Mesenchymal stem cell (in vitro differentiated cells and primary cell): ENCODE measurements at regions not wholly inside any gene's neighbourhood (a gene's known extent, or its start where the extent isn't known, plus 50 kb on each side); places are given as distances from the start of the nearest gene placed in this dataset.

Source experiments
- DNase-seq: peaks from one replicate; pipeline ENCODE4 v3.0.0-alpha.2; 2013
- H2AFZ ChIP-seq: one replicate; pipeline ENCODE4 v1.6.1; 2013; ENCODE audit warnings: low read depth, mild to moderate bottlenecking, control low read depth, inconsistent platforms, low read length, moderate library complexity
- H2AK5ac ChIP-seq: 2 replicates; pipeline ENCODE4 v1.6.1; 2013; ENCODE audit warnings: low read length, moderate library complexity, mild to moderate bottlenecking, inconsistent platforms; ENCODE audit not compliant: severe bottlenecking
- H2BK120ac ChIP-seq: one replicate; pipeline ENCODE4 v1.6.1; 2013; ENCODE audit warnings: low read depth, mild to moderate bottlenecking, inconsistent platforms, low read length, moderate library complexity
- H2BK12ac ChIP-seq, 2 experiments: one replicate each; pipeline ENCODE4 v1.6.1; 2013; ENCODE audit warnings: inconsistent platforms in 2 of 2, low read length in 2 of 2, mild to moderate bottlenecking in 2 of 2, moderate library complexity in 2 of 2, control low read depth in 1 of 2
- H2BK15ac ChIP-seq: one replicate; pipeline ENCODE4 v1.6.1; 2013; ENCODE audit warnings: mild to moderate bottlenecking, low read depth, inconsistent platforms; ENCODE audit not compliant: poor library complexity, severe bottlenecking
- H2BK5ac ChIP-seq: 2 replicates; pipeline ENCODE4 v1.6.1; 2013; ENCODE audit warnings: low read depth, mild to moderate bottlenecking, low read length, control low read depth, inconsistent platforms; ENCODE audit not compliant: poor library complexity, severe bottlenecking
- H3K14ac ChIP-seq, 2 experiments: one replicate each; pipeline ENCODE4 v1.6.1; 2013; ENCODE audit warnings: inconsistent platforms in 2 of 2, low read length in 2 of 2, control low read depth in 1 of 2, mild to moderate bottlenecking in 1 of 2, moderate library complexity in 1 of 2
- H3K18ac ChIP-seq, 2 experiments: one replicate each; pipeline ENCODE4 v1.6.1; 2013; ENCODE audit warnings: inconsistent platforms in 2 of 2, low read length in 2 of 2, control low read depth in 1 of 2, low read depth in 1 of 2, mild to moderate bottlenecking in 1 of 2
- H3K23ac ChIP-seq, 2 experiments: one replicate each; pipeline ENCODE4 v1.6.1; 2013; ENCODE audit warnings: inconsistent platforms in 2 of 2, low read length in 2 of 2, mild to moderate bottlenecking in 2 of 2, moderate library complexity in 2 of 2, control low read depth in 1 of 2
- H3K27ac ChIP-seq: 2 replicates; pipeline ENCODE4 v1.5.1; 2013; ENCODE audit warnings: mild to moderate bottlenecking, moderate library complexity, low read length, control low read depth, inconsistent platforms; ENCODE audit not compliant: poor library complexity, severe bottlenecking
- H3K27me3 ChIP-seq, 2 experiments: 2 replicates each; pipeline versions ENCODE4 v1.6.1 to v1.7.0; 2013; ENCODE audit warnings: low read length in 2 of 2, mild to moderate bottlenecking in 2 of 2, moderate library complexity in 2 of 2, control low read depth in 1 of 2, inconsistent platforms in 1 of 2; ENCODE audit not compliant: control insufficient read depth in 1 of 2, insufficient read depth in 1 of 2
- H3K36me3 ChIP-seq, 2 experiments: 2 replicates each; pipeline versions ENCODE4 v1.6.1 to v1.7.0; 2013; ENCODE audit warnings: low read length in 2 of 2, control low read depth in 1 of 2, inconsistent platforms in 1 of 2, low read depth in 1 of 2, mild to moderate bottlenecking in 1 of 2; ENCODE audit not compliant: insufficient read depth in 2 of 2, control insufficient read depth in 1 of 2
- H3K4ac ChIP-seq, 2 experiments: one replicate each; pipeline ENCODE4 v1.6.1; 2013; ENCODE audit warnings: inconsistent platforms in 2 of 2, low read length in 2 of 2, mild to moderate bottlenecking in 2 of 2, moderate library complexity in 2 of 2, control low read depth in 1 of 2, low read depth in 1 of 2
- H3K4me1 ChIP-seq: 2 replicates; pipeline ENCODE4 v1.6.1; 2013; ENCODE audit warnings: low read depth, low read length, control low read depth; ENCODE audit not compliant: control insufficient read depth, insufficient read depth
- H3K4me2 ChIP-seq: 2 replicates; pipeline ENCODE4 v1.6.1; 2013; ENCODE audit warnings: low read length, mild to moderate bottlenecking, inconsistent platforms; ENCODE audit not compliant: poor library complexity, severe bottlenecking
- H3K4me3 ChIP-seq, 2 experiments: 2 replicates each; pipeline versions ENCODE4 v1.5.1 to v1.7.0; 2013; ENCODE audit warnings: low read length in 2 of 2, mild to moderate bottlenecking in 2 of 2, control low read depth in 1 of 2, low read depth in 1 of 2; ENCODE audit not compliant: insufficient read depth in 1 of 2
- H3K79me1 ChIP-seq: replicated peaks from 2 replicates; pipeline ENCODE4 v1.6.1; 2013; ENCODE audit warnings: mild to moderate bottlenecking, control low read depth, low read length, inconsistent platforms; ENCODE audit not compliant: poor library complexity, severe bottlenecking
- H3K9ac ChIP-seq: 2 replicates; pipeline ENCODE4 v1.7.0; 2013; ENCODE audit warnings: mild to moderate bottlenecking, low read length, moderate library complexity
- H3K9me3 ChIP-seq: 2 replicates; pipeline ENCODE4 v1.7.0; 2013; ENCODE audit warnings: mild to moderate bottlenecking, low read length; ENCODE audit not compliant: control insufficient read depth
- H4K8ac ChIP-seq: one replicate; pipeline ENCODE4 v1.6.1; 2013; ENCODE audit warnings: inconsistent platforms, mild to moderate bottlenecking, low read length, moderate library complexity
- H4K91ac ChIP-seq: one replicate; pipeline ENCODE4 v1.6.1; 2013; ENCODE audit warnings: mild to moderate bottlenecking, low read length, inconsistent platforms
- WGBS: methylation state at CpG from one replicate; pipeline ENCODE4 v1.1.7; 2013; ENCODE audit warnings: mixed read lengths; 5-methylcytosine and 5-hydroxymethylcytosine counted together

DNA sequence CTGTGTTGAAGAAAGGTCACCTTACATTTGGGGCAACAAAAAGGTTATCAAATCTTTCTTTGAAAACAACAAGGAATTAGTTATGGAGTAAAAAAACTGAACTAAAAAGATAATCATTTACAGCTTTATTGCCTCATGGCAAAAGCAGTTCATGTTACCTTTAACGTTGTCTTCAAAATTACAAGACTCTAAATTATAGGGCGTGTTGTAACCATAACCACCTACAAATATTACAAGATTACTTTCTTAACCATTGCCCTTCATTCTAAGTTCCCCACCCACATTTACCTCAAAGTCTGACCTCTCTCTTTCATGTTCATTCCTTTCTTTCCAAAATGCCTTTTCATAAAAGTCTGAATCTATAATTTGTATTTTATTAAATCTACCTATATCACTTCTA is 74.6 kb upstream of the LRATD1 start:
- H4K91ac ChIP-seq = no peak overlapping the region
- no peak overlapping the region for H2BK5ac ChIP-seq
- no peak overlapping the region for H2BK120ac ChIP-seq
- H3K27me3 ChIP-seq = no peaks in the 10 kb centered on the region
- H2BK15ac ChIP-seq = no peak overlapping the region
- no peak overlapping the region for H3K9ac ChIP-seq
- no peak overlapping the region for H3K27ac ChIP-seq
- H3K4ac ChIP-seq = no peak overlapping the region
- H4K8ac ChIP-seq = no peak overlapping the region
- H3K23ac ChIP-seq = no peak overlapping the region
- no peak overlapping the region for H3K14ac ChIP-seq
- WGBS = 88% methylated on average over 2 of the region's 2 CpGs
- no peak overlapping the region for H2AFZ ChIP-seq
- no peak for DNase-seq
- H3K79me1 ChIP-seq = no peaks in the 10 kb centered on the region
- no peak overlapping the region for H3K18ac ChIP-seq
- H3K4me1 ChIP-seq = no peaks in the 10 kb centered on the region
- no peak overlapping the region for H2AK5ac ChIP-seq
- no peak overlapping the region for H2BK12ac ChIP-seq
- no peaks in the 10 kb centered on the region for H3K36me3 ChIP-seq
- H3K4me3 ChIP-seq = no peak overlapping the region
- no peaks in the 10 kb centered on the region for H3K9me3 ChIP-seq
- no peak overlapping the region for H3K4me2 ChIP-seq

DNA sequence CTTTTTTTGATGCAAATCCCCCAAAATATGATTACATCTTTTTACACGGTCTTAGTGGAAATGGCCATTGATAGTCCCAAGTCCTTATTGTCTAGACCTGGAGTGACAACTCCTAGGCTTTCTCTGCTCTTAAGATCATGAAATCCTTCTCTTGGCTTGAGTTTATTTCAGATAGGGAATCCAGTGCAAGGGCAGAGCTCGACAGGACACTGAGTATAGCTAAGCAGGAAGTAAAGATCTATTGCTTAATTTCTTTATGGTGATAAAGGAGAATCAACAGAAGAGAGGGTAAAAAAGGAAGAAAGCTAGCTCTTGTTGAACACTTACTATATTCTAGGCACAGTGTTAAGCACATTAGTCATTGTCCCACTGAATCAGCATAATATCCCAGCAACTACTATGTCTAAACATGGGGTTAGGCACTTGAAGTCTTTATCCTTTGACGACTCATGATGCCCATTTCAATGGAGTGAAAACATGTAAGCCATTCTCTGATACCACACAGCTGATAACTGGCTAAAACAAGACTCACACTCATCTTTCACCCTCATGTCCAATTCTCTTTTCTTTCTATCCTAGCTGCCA is 74.1 kb upstream of the LRATD1 start:
- H3K9ac ChIP-seq = no peak overlapping the region

DNA sequence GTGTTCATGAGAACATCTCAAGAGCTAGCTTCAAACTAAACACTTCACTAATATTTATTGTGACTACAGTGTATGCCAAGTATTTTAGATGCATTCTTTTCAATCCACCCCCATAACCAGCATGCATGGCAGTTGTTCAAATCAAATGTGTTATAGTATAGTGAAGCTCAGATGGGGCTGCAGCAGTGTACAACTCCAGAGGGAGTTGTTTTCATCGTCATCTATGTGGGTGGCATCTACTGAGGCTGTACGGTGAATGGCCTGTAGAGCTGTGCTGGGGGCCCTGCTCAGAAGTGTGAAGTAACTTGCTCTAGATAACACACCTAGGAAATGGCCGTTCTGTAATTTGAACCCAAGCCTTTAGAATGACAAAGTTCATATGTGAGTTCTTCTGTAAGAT is 71.8 kb upstream of the LRATD1 start:
- H3K36me3 ChIP-seq = no peaks in the 10 kb centered on the region
- no peaks in the 10 kb centered on the region for H3K27me3 ChIP-seq
- H3K27ac ChIP-seq = no peak overlapping the region
- no peak overlapping the region for H2BK5ac ChIP-seq
- no peak overlapping the region for H3K14ac ChIP-seq
- no peak overlapping the region for H3K4me3 ChIP-seq
- no peak overlapping the region for H2BK12ac ChIP-seq
- no peak for DNase-seq
- WGBS = 74% methylated on average over 3 of the region's 3 CpGs
- no peaks in the 10 kb centered on the region for H3K9me3 ChIP-seq
- no peak overlapping the region for H2BK120ac ChIP-seq
- H3K23ac ChIP-seq = no peak overlapping the region
- no peak overlapping the region for H2BK15ac ChIP-seq
- H3K4me2 ChIP-seq = no peak overlapping the region
- H3K4me1 ChIP-seq = no peaks in the 10 kb centered on the region
- no peak overlapping the region for H2AFZ ChIP-seq
- H3K18ac ChIP-seq = no peak overlapping the region
- H4K91ac ChIP-seq = no peak overlapping the region
- no peak overlapping the region for H2AK5ac ChIP-seq
- H4K8ac ChIP-seq = no peak overlapping the region
- H3K4ac ChIP-seq = no peak overlapping the region
- no peaks in the 10 kb centered on the region for H3K79me1 ChIP-seq
- H3K9ac ChIP-seq = no peak overlapping the region

More for the DNA sequence above, 74.1 kb upstream of the LRATD1 start:
- Histone ChIP-seq H2BK12ac (no peak overlapping the region), H3K4me3 (no peak overlapping the region), H3K4ac (no peak overlapping the region), H3K9me3 (no peaks in the 10 kb centered on the region), H2BK5ac (no peak overlapping the region), H4K8ac (no peak overlapping the region), H3K27me3 (no peaks in the 10 kb centered on the region), H2BK120ac (no peak overlapping the region), H2AK5ac (no peak overlapping the region), H3K36me3 (no peaks in the 10 kb centered on the region), H3K4me2 (no peak overlapping the region), H3K18ac (no peak overlapping the region), H3K79me1 (no peaks in the 10 kb centered on the region), H3K27ac (no peak overlapping the region), H3K23ac (no peak overlapping the region), H3K14ac (no peak overlapping the region), H2AFZ (no peak overlapping the region), H3K4me1 (no peaks in the 10 kb centered on the region), H2BK15ac (no peak overlapping the region), H4K91ac (no peak overlapping the region)
- no peak for DNase-seq
- 71% methylated on average over 3 of the region's 3 CpGs for WGBS

DNA sequence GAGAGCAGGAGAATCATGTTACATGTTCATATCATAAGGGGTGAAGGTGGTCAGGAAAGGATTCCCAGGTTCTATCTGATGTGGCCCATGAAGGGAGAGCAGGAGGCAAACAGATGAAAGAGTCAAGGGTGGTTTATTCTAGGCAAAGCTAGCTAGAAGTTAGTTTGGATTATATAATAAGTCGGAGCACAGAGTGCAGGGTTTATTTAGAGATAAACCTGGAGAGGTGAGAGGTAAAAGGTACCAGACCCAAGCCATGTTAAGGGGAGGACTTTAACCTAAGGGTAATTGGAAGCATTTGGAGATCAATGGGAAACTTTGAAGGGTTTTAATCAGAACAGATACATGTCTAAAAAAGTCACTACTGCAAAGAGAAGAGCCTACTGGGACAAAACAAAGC is 69.2 kb upstream of the LRATD1 start:
- no peak for DNase-seq
- Histone ChIP-seq H4K91ac (no peak overlapping the region), H3K4me3 (no peak overlapping the region), H2AK5ac (no peak overlapping the region), H3K14ac (no peak overlapping the region), H4K8ac (no peak overlapping the region), H2AFZ (no peak overlapping the region), H3K4me1 (no peaks in the 10 kb centered on the region), H2BK12ac (no peak overlapping the region), H3K18ac (no peak overlapping the region), H3K9me3 (no peaks in the 10 kb centered on the region), H2BK15ac (no peak overlapping the region), H3K36me3 (no peaks in the 10 kb centered on the region), H3K9ac (no peak overlapping the region), H3K23ac (no peak overlapping the region), H3K27me3 (no peaks in the 10 kb centered on the region), H3K79me1 (no peaks in the 10 kb centered on the region), H2BK120ac (no peak overlapping the region), H3K4me2 (no peak overlapping the region), H3K4ac (no peak overlapping the region), H2BK5ac (no peak overlapping the region), H3K27ac (no peak overlapping the region)
- WGBS = 74% methylated on average over 1 of the region's 1 CpG
